H1 (cell line): ENCODE measurements at regions not wholly inside any gene's neighbourhood (a gene's known extent, or its start where the extent isn't known, plus 50 kb on each side); places are given as distances from the start of the nearest gene placed in this dataset.

ENCODE experiments used
- CTCF ChIP-seq, 3 experiments: IDR thresholded peaks; 1 replicate in 2 of 3; 2 replicates in 1 of 3; pipeline versions ENCODE4 v1.5.1 to v1.6.1; 2011; ENCODE audit warnings: low read length in 3 of 3, mild to moderate bottlenecking in 3 of 3, inconsistent platforms in 2 of 3, low read depth in 1 of 3, moderate library complexity in 1 of 3; ENCODE audit not compliant: insufficient read depth in 1 of 3; ENCODE audit errors: control extremely low read depth in 1 of 3
- SP1 ChIP-seq: IDR thresholded peaks from 2 replicates; pipeline ENCODE4 v1.6.1; 2011; ENCODE audit warnings: low read depth, low read length
- USF2 ChIP-seq: IDR thresholded peaks from 2 replicates; pipeline ENCODE4 v1.6.1; 2011; ENCODE audit warnings: low read length, improper control_type of control experiment

GRCh38 chr6:11378639-11379038 lies 146.2 kb upstream of the NEDD9 start:
- TF ChIP-seq CTCF (IDR thresholded peaks at IDR 0.05; ENCODE audit: control extremely low read depth in 1 of 3, insufficient read depth in 1 of 3, low read depth in 1 of 3, low read length in 3 of 3) (no peak), USF2 (no peak), SP1 (no peak)
